ENCODE measurements at regions not wholly inside any gene's neighbourhood (a gene's known extent, or its start where the extent isn't known, plus 50 kb on each side); places are given as distances from the start of the nearest gene placed in this dataset.

GRCh38 chr15:31458596-31459399 lies 132.2 kb downstream of the KLF13 start:
- H3K79me2 ChIP-seq (ENCODE audit: control insufficient read depth, insufficient read depth, low read length) = no peaks in the 10 kb centered on the region
- ATAC-seq (ENCODE audit: low read depth) = peak; percentile 96
- WGBS (ENCODE audit: insufficient coverage) = 72% methylated on average over 6 of the region's 9 CpGs
- no peak for TF ChIP-seq CTCF (IDR thresholded peaks at IDR 0.05)
- no peak for TF ChIP-seq EZH2 (IDR thresholded peaks at IDR 0.05; ENCODE audit: borderline replicate concordance, insufficient read depth, low read depth, low read length, poor library complexity, severe bottlenecking)
- peak overlapping the region; percentile 26 for H2AFZ ChIP-seq (ENCODE audit: insufficient read depth, low read depth, low read length, poor library complexity, severe bottlenecking)
- H3K36me3 ChIP-seq (replicated peaks in 1 of 2; ENCODE audit: control extremely low read depth in 1 of 2, control insufficient read depth in 1 of 2, extremely low read depth in 1 of 2, insufficient read depth in 2 of 2, low read length in 1 of 2) = no peaks in the 10 kb centered on the region
- peaks cover 0 to 7% (median 0%) of the 10 kb centered on the region in 3 donors for H3K9me3 ChIP-seq (ENCODE audit: control extremely low read depth in 1 of 3, control insufficient read depth in 2 of 3, insufficient read depth in 1 of 3, low read length in 2 of 3)
- ChIA-PET POLR2A (interaction anchor here (1.2 to 1.9 kb wide), 4 partner anchors 14 to 25 kb away, joined by 4 to 11 read pairs (median 6); no protein-coding TSS in a partner anchor), CTCF (interaction anchor here (0.7 to 4.9 kb wide), 12 partner anchors 14 to 244 kb away, joined by 3 to 32 read pairs (median 8); no protein-coding TSS in a partner anchor)
- peaks cover 40 to 48% of the 10 kb centered on the region in 2 donors for H3K4me1 ChIP-seq (ENCODE audit: control insufficient read depth in 2 of 2, insufficient read depth in 2 of 2, low read length in 2 of 2)
- H3K4me3 Mint-ChIP-seq = peak overlapping the region; percentile 85
- H3K27me3 Mint-ChIP-seq = peaks cover 4% of the 10 kb centered on the region
- H4K20me1 ChIP-seq (ENCODE audit: control insufficient read depth, insufficient read depth, low read length, poor library complexity, severe bottlenecking) = no peaks in the 10 kb centered on the region
- intact Hi-C loops (cut with micrococcal nuclease) = loop anchor here (1.0 kb wide), 2 partner anchors 15 to 23 kb away; no protein-coding TSS in a partner anchor
- peak; percentile 80 for DNase-seq
- peaks cover 44% of the 10 kb centered on the region for H3K4me1 Mint-ChIP-seq
- H3K27ac Mint-ChIP-seq = peak overlapping the region; percentile 87
- H3K4me3 ChIP-seq (ENCODE audit: control extremely low read depth in 1 of 5, extremely low read depth in 1 of 5, insufficient read depth in 1 of 5, low read depth in 2 of 5, low read length in 4 of 5) = peak overlapping the region in 3 of 5 experiments; percentile 12 to 37 (median 34)
- H3K9me3 Mint-ChIP-seq (ENCODE audit: insufficient read depth) = peaks cover 2% of the 10 kb centered on the region
- peak overlapping the region; percentile 34 to 47 for H3K27ac ChIP-seq (ENCODE audit: low read length in 2 of 2)
- peak overlapping the region; percentile 12 for H3K9ac ChIP-seq (ENCODE audit: low read length)
- peak overlapping the region; percentile 67 for H3K4me2 ChIP-seq (replicated peaks; ENCODE audit: low read depth, low read length, poor library complexity, severe bottlenecking)
- H3K27me3 ChIP-seq (replicated peaks in 1 of 4; ENCODE audit: control extremely low read depth in 1 of 4, control insufficient read depth in 3 of 4, insufficient read depth in 4 of 4, low read length in 3 of 4) = peaks cover 0 to 3% (median 0%) of the 10 kb centered on the region in 4 experiments

All from B cell (primary cell).